ENCODE measurements at regions not wholly inside any gene's neighbourhood (a gene's known extent, or its start where the extent isn't known, plus 50 kb on each side); places are given as distances from the start of the nearest gene placed in this dataset.

GRCh38 chr2:149719695-149720094, 132.1 kb upstream of the MMADHC start:
- no peak for TF ChIP-seq EZH2phosphoT487 (IDR thresholded peaks at IDR 0.05; ENCODE audit: insufficient read depth, low read depth)
- no peak for TF ChIP-seq EZH2 (IDR thresholded peaks at IDR 0.05; ENCODE audit: insufficient read depth, poor library complexity, severe bottlenecking)

GRCh38 chr2:149716687-149717086, 129.1 kb upstream of the MMADHC start:
- Histone ChIP-seq H3K27me3 (replicated peaks; ENCODE audit: insufficient read depth) (no peaks in the 10 kb centered on the region), H3K4me3 (no peak overlapping the region), H3K4me1 (ENCODE audit: insufficient read depth) (peaks cover 6% of the 10 kb centered on the region; the same call in 1 of the 2 replicates), H3K27ac (no peak overlapping the region), H4K20me1 (ENCODE audit: insufficient read depth) (no peaks in the 10 kb centered on the region), H3K4me2 (ENCODE audit: unreplicated experiment) (no peak overlapping the region), H3K9me3 (ENCODE audit: low read depth) (no peaks in the 10 kb centered on the region), H3K36me3 (ENCODE audit: low read depth) (no peaks in the 10 kb centered on the region), H2AFZ (no peak overlapping the region), H3K9ac (no peak overlapping the region), H3F3A (ENCODE audit: insufficient read depth) (0 out of 2 replicates have a peak, but pooled peaks cover 13% of the 10 kb centered on the region), H3K9me2 (ENCODE audit: insufficient read depth) (no peaks in the 10 kb centered on the region), H3K79me2 (ENCODE audit: insufficient read depth) (no peaks in the 10 kb centered on the region)
- in situ Hi-C loops (cut with MboI), result loop anchor here (10.0 kb wide), 1 partner anchor 112 kb away; no protein-coding TSS in a partner anchor
- no peak for DNase-seq
- 88 to 90% methylated on average over 6 of the region's 6 CpGs for WGBS, 2 experiments (ENCODE audit: low coverage in 1 of 2, low lambda C conversion rate in 2 of 2, missing lambda C conversion rate in 2 of 2)
- TF ChIP-seq EZH2phosphoT487 (IDR thresholded peaks at IDR 0.05; ENCODE audit: insufficient read depth, low read depth), result no peak
- TF ChIP-seq EZH2 (IDR thresholded peaks at IDR 0.05; ENCODE audit: insufficient read depth, poor library complexity, severe bottlenecking), result no peak

More at GRCh38 chr2:149719695-149720094, 132.1 kb upstream of the MMADHC start:
- Histone ChIP-seq H2AFZ (no peak overlapping the region), H3K4me1 (ENCODE audit: insufficient read depth) (peaks cover 6% of the 10 kb centered on the region; the same call in 1 of the 2 replicates), H3K9me2 (ENCODE audit: insufficient read depth) (no peaks in the 10 kb centered on the region), H3K4me2 (ENCODE audit: unreplicated experiment) (no peak overlapping the region), H3K36me3 (ENCODE audit: low read depth) (no peaks in the 10 kb centered on the region), H3K27ac (0 out of 2 replicates have a peak overlapping the region, but pooled peaks have one; percentile 1), H3K9ac (no peak overlapping the region), H3K27me3 (replicated peaks; ENCODE audit: insufficient read depth) (no peaks in the 10 kb centered on the region), H4K20me1 (ENCODE audit: insufficient read depth) (no peaks in the 10 kb centered on the region), H3K4me3 (no peak overlapping the region), H3K79me2 (ENCODE audit: insufficient read depth) (no peaks in the 10 kb centered on the region), H3F3A (ENCODE audit: insufficient read depth) (0 out of 2 replicates have a peak, but pooled peaks cover 13% of the 10 kb centered on the region), H3K9me3 (ENCODE audit: low read depth) (no peaks in the 10 kb centered on the region)
- DNase-seq, result peak; percentile 41
- in situ Hi-C loops (cut with MboI), result loop anchor here (10.0 kb wide), 1 partner anchor 115 kb away; no protein-coding TSS in a partner anchor
- WGBS, 2 experiments (ENCODE audit: low coverage in 1 of 2, low lambda C conversion rate in 2 of 2, missing lambda C conversion rate in 2 of 2), result 61 to 66% methylated on average over 3 of the region's 3 CpGs

GRCh38 chr2:149715894-149716293, 128.3 kb upstream of the MMADHC start:
- Histone ChIP-seq H3K79me2 (ENCODE audit: insufficient read depth) (no peaks in the 10 kb centered on the region), H3K9ac (no peak overlapping the region), H3K4me3 (no peak overlapping the region), H4K20me1 (ENCODE audit: insufficient read depth) (no peaks in the 10 kb centered on the region), H3K27ac (no peak overlapping the region), H3K27me3 (replicated peaks; ENCODE audit: insufficient read depth) (no peaks in the 10 kb centered on the region), H3K9me3 (ENCODE audit: low read depth) (no peaks in the 10 kb centered on the region), H3K36me3 (ENCODE audit: low read depth) (no peaks in the 10 kb centered on the region), H2AFZ (no peak overlapping the region), H3F3A (ENCODE audit: insufficient read depth) (0 out of 2 replicates have a peak, but pooled peaks cover 13% of the 10 kb centered on the region), H3K9me2 (ENCODE audit: insufficient read depth) (no peaks in the 10 kb centered on the region), H3K4me2 (ENCODE audit: unreplicated experiment) (no peak overlapping the region), H3K4me1 (ENCODE audit: insufficient read depth) (peaks cover 6% of the 10 kb centered on the region; the same call in 1 of the 2 replicates)
- no peak for DNase-seq
- in situ Hi-C loops (cut with MboI), result loop anchor here (10.0 kb wide), 1 partner anchor 111 kb away; no protein-coding TSS in a partner anchor
- 94 to 98% methylated on average over 2 of the region's 2 CpGs for WGBS, 2 experiments (ENCODE audit: low coverage in 1 of 2, low lambda C conversion rate in 2 of 2, missing lambda C conversion rate in 2 of 2)
- TF ChIP-seq EZH2phosphoT487 (IDR thresholded peaks at IDR 0.05; ENCODE audit: insufficient read depth, low read depth) (no peak), EZH2 (IDR thresholded peaks at IDR 0.05; ENCODE audit: insufficient read depth, poor library complexity, severe bottlenecking) (no peak)

- no peak overlapping the region for H3K27ac ChIP-seq
- H2AFZ ChIP-seq, result no peak overlapping the region
- no peak overlapping the region for H3K4me2 ChIP-seq (ENCODE audit: unreplicated experiment)
- 20 to 27% methylated on average over 3 of the region's 3 CpGs for WGBS, 2 experiments (ENCODE audit: low coverage in 1 of 2, low lambda C conversion rate in 2 of 2, missing lambda C conversion rate in 2 of 2)
- no peaks in the 10 kb centered on the region for H3K9me3 ChIP-seq (ENCODE audit: low read depth)
- DNase-seq, result peak; percentile 68
- TF ChIP-seq EZH2phosphoT487 (IDR thresholded peaks at IDR 0.05; ENCODE audit: insufficient read depth, low read depth) (no peak), EZH2 (IDR thresholded peaks at IDR 0.05; ENCODE audit: insufficient read depth, poor library complexity, severe bottlenecking) (no peak)
- no peak overlapping the region for H3K4me3 ChIP-seq
- no peaks in the 10 kb centered on the region for H3K36me3 ChIP-seq (ENCODE audit: low read depth)
- no peaks in the 10 kb centered on the region for H4K20me1 ChIP-seq (ENCODE audit: insufficient read depth)
- H3F3A ChIP-seq (ENCODE audit: insufficient read depth), result 0 out of 2 replicates have a peak, but pooled peaks cover 13% of the 10 kb centered on the region
- in situ Hi-C loops (cut with MboI), result loop anchor here (10.0 kb wide), 1 partner anchor 110 kb away; no protein-coding TSS in a partner anchor
- no peak overlapping the region for H3K9ac ChIP-seq
- H3K27me3 ChIP-seq (replicated peaks; ENCODE audit: insufficient read depth), result no peaks in the 10 kb centered on the region
- peaks cover 7% of the 10 kb centered on the region; the same call in 1 of the 2 replicates for H3K4me1 ChIP-seq (ENCODE audit: insufficient read depth)
- H3K9me2 ChIP-seq (ENCODE audit: insufficient read depth), result no peaks in the 10 kb centered on the region
- no peaks in the 10 kb centered on the region for H3K79me2 ChIP-seq (ENCODE audit: insufficient read depth)
Measured at GRCh38 chr2:149715005-149715592, 127.5 kb upstream of the MMADHC start.
